ENCODE measurements at regions not wholly inside any gene's neighbourhood (a gene's known extent, or its start where the extent isn't known, plus 50 kb on each side); places are given as distances from the start of the nearest gene placed in this dataset.

- no peak for TF ChIP-seq REST (IDR thresholded peaks at IDR 0.05; ENCODE audit: borderline replicate concordance)
- no peak for TF ChIP-seq CTCF (IDR thresholded peaks at IDR 0.05; ENCODE audit: poor library complexity, severe bottlenecking)
- TF ChIP-seq EZH2 (IDR thresholded peaks at IDR 0.05; ENCODE audit: borderline replicate concordance, insufficient read depth, low read length, poor library complexity, severe bottlenecking) = no peak
- TF ChIP-seq POLR2AphosphoS5 (IDR thresholded peaks at IDR 0.05) = no peak
Observed at GRCh38 chr15:62264196-62264595, 99.1 kb upstream of the C2CD4B start.
